ENCODE measurements at regions not wholly inside any gene's neighbourhood (a gene's known extent, or its start where the extent isn't known, plus 50 kb on each side); places are given as distances from the start of the nearest gene placed in this dataset.

DNA sequence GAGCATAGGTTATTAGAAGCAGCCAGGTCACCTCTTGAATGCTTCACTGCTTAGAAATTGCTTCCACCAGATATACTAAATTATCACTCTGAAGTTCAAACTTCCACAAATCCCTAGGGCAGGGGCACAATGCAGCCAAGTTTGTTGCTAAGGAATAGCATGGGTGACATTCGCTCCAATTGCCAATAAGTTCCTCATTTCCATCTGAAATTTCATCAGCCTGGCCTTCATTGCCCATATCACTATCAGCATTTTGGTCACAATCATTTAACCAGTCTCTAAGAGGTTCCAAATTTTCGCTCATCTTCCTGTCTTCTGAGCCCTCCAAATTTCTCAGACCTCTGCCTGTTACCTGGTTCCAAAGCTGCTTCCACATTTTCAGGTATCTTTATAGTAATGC, 356.1 kb downstream of the DAD1 start:
- H3K27me3 ChIP-seq (ENCODE audit: control insufficient read depth, insufficient read depth, low read length): no peaks in the 10 kb centered on the region
- no peaks in the 10 kb centered on the region for H3K36me3 ChIP-seq (ENCODE audit: control insufficient read depth, insufficient read depth, low read length)
- TF ChIP-seq, protein P1, sequence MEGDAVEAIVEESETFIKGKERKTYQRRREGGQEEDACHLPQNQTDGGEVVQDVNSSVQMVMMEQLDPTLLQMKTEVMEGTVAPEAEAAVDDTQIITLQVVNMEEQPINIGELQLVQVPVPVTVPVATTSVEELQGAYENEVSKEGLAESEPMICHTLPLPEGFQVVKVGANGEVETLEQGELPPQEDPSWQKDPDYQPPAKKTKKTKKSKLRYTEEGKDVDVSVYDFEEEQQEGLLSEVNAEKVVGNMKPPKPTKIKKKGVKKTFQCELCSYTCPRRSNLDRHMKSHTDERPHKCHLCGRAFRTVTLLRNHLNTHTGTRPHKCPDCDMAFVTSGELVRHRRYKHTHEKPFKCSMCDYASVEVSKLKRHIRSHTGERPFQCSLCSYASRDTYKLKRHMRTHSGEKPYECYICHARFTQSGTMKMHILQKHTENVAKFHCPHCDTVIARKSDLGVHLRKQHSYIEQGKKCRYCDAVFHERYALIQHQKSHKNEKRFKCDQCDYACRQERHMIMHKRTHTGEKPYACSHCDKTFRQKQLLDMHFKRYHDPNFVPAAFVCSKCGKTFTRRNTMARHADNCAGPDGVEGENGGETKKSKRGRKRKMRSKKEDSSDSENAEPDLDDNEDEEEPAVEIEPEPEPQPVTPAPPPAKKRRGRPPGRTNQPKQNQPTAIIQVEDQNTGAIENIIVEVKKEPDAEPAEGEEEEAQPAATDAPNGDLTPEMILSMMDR (IDR thresholded peaks at IDR 0.05; ENCODE audit: insufficient read depth, low read length, severe bottlenecking): no peak
- no peak overlapping the region for H3K4me3 ChIP-seq (ENCODE audit: low read depth, low read length)
- DNase-seq (ENCODE audit: low read depth) (no peak), FAIRE-seq (no peak)

DNA sequence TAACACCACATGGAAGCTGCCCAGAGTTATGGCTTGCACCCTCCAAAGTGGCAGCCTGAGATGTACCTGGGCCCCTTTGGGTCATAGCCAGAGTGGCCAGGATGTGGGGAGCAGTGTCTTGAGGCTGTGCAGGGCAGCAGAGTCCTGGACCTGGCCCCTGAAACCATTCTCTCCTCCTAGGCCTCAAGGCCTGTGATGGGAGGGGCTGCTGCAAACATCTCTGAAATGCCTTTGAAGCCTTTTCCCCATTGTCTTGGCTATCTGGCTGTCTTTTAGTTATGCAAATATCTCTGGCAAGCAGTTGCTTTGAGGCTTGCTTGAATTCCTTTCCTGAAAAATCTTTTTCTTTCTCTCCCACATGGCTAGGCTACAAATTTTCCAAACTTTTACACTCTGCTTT, 356.5 kb downstream of the DAD1 start:
- FAIRE-seq (no peak), DNase-seq (ENCODE audit: low read depth) (no peak)
- H3K27me3 ChIP-seq (ENCODE audit: control insufficient read depth, insufficient read depth, low read length): no peaks in the 10 kb centered on the region
- H3K4me3 ChIP-seq (ENCODE audit: low read depth, low read length): no peak overlapping the region
- TF ChIP-seq, protein P1 (IDR thresholded peaks at IDR 0.05; ENCODE audit: insufficient read depth, low read length, severe bottlenecking): no peak
- H3K36me3 ChIP-seq (ENCODE audit: control insufficient read depth, insufficient read depth, low read length): no peaks in the 10 kb centered on the region

DNA sequence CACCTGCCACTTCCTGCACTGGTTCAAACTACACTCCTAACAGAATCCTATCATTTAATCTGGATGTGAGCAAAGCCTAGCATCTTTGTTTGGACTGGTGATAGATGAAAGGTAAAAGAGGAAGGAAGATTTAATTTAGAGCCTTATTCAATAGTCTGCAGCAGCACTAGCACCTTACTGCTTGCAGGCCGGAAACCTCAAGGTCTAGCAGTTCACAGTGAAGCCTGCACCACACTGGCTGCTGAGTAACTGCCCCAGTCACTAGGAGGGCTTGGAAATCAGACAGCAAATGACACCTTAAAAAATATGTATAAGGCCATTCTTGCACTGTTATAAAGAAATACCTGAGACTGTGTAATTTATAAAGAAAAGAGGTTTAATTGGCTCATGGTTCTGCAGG, 358.0 kb downstream of the DAD1 start:
- Histone ChIP-seq H3K27me3 (ENCODE audit: control insufficient read depth, insufficient read depth, low read length) (no peaks in the 10 kb centered on the region), H3K4me3 (ENCODE audit: low read depth, low read length) (no peak overlapping the region), H3K36me3 (ENCODE audit: control insufficient read depth, insufficient read depth, low read length) (no peaks in the 10 kb centered on the region)
- DNase-seq (ENCODE audit: low read depth) (no peak), FAIRE-seq (peak; percentile 32)
- TF ChIP-seq, protein P1 (IDR thresholded peaks at IDR 0.05; ENCODE audit: insufficient read depth, low read length, severe bottlenecking): no peak

- FAIRE-seq (no peak), DNase-seq (ENCODE audit: low read depth) (no peak)
- Histone ChIP-seq H3K4me3 (ENCODE audit: low read depth, low read length) (no peak overlapping the region), H3K27me3 (ENCODE audit: control insufficient read depth, insufficient read depth, low read length) (no peaks in the 10 kb centered on the region), H3K36me3 (ENCODE audit: control insufficient read depth, insufficient read depth, low read length) (no peaks in the 10 kb centered on the region)
- TF ChIP-seq, protein P1 (IDR thresholded peaks at IDR 0.05; ENCODE audit: insufficient read depth, low read length, severe bottlenecking): no peak
Observed at GRCh38 chr14:22230517-22230916, 358.5 kb downstream of the DAD1 start.

GRCh38 chr14:22227084-22227483, 361.9 kb downstream of the DAD1 start:
- TF ChIP-seq, protein P1 (IDR thresholded peaks at IDR 0.05; ENCODE audit: insufficient read depth, low read length, severe bottlenecking): no peak
- Histone ChIP-seq H3K27me3 (ENCODE audit: control insufficient read depth, insufficient read depth, low read length) (no peaks in the 10 kb centered on the region), H3K36me3 (ENCODE audit: control insufficient read depth, insufficient read depth, low read length) (no peaks in the 10 kb centered on the region), H3K4me3 (ENCODE audit: low read depth, low read length) (no peak overlapping the region)
- FAIRE-seq (no peak), DNase-seq (ENCODE audit: low read depth) (no peak)

DNA sequence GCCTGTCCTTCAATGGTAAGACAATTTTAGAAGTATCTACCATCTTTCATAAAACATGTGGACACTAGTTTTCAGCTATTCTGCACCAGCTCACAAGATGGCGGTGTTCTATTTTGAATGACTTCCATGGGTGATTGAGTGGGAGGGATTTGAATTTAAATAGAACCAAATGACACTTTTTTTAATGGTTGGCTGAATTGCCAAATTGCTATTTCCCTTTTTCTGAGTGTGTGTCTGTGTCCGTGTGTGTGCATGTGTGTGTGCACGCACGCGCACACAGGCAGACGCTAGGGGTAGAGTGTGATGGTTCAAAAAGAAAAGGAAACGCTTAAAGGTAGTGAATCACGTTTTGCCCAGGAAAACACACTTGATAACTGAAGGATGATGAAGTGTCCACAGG, 362.6 kb downstream of the DAD1 start:
- Histone ChIP-seq H3K36me3 (ENCODE audit: control insufficient read depth, insufficient read depth, low read length) (no peaks in the 10 kb centered on the region), H3K4me3 (ENCODE audit: low read depth, low read length) (no peak overlapping the region), H3K27me3 (ENCODE audit: control insufficient read depth, insufficient read depth, low read length) (no peaks in the 10 kb centered on the region)
- no peak for FAIRE-seq
- TF ChIP-seq, protein P1 (IDR thresholded peaks at IDR 0.05; ENCODE audit: insufficient read depth, low read length, severe bottlenecking): no peak
- DNase-seq (ENCODE audit: low read depth): peak; percentile 46
